ENCODE measurements at regions not wholly inside any gene's neighbourhood (a gene's known extent, or its start where the extent isn't known, plus 50 kb on each side); places are given as distances from the start of the nearest gene placed in this dataset.

DNA sequence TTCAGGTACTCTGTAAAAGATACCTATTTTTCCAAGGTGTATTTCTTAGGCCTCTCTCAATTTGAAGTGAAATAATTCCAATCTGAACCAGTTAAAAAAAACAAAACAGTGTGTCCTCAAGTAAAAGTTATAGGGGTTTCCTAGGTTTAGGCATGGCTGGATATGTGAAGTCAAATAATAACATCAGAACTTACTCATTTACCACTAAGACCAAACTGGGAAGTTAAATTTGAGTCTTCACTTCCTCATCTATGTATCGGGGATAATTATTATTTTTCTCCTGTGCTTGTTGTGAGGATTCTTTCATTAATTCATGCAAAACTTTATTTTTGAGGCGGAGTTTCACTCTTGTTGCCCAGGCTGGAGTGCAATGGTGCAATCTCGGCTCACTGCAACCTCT lies 86.2 kb upstream of the PTPRK start:
- TF ChIP-seq, protein P1, sequence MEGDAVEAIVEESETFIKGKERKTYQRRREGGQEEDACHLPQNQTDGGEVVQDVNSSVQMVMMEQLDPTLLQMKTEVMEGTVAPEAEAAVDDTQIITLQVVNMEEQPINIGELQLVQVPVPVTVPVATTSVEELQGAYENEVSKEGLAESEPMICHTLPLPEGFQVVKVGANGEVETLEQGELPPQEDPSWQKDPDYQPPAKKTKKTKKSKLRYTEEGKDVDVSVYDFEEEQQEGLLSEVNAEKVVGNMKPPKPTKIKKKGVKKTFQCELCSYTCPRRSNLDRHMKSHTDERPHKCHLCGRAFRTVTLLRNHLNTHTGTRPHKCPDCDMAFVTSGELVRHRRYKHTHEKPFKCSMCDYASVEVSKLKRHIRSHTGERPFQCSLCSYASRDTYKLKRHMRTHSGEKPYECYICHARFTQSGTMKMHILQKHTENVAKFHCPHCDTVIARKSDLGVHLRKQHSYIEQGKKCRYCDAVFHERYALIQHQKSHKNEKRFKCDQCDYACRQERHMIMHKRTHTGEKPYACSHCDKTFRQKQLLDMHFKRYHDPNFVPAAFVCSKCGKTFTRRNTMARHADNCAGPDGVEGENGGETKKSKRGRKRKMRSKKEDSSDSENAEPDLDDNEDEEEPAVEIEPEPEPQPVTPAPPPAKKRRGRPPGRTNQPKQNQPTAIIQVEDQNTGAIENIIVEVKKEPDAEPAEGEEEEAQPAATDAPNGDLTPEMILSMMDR (IDR thresholded peaks at IDR 0.05) = no peak
- TF ChIP-seq POLR2A (IDR thresholded peaks at IDR 0.05) = no peak

Measured in right lobe of liver (tissue), 4 donors.